GM18502 (cell line): ENCODE measurements at regions not wholly inside any gene's neighbourhood (a gene's known extent, or its start where the extent isn't known, plus 50 kb on each side); places are given as distances from the start of the nearest gene placed in this dataset.

ENCODE experiments used
- ATAC-seq: cut with Tn5 transposase; IDR thresholded peaks from one replicate; pipeline ENCODE4 v1.9.1; 2021; ENCODE audit warnings: mild to moderate bottlenecking; ENCODE audit not compliant: unreplicated experiment, poor library complexity

GRCh38 chr6:22975079-22975478 is 405.7 kb downstream of the HDGFL1 start:
- ATAC-seq: no peak

GRCh38 chr6:22980446-22980845 is 411.1 kb downstream of the HDGFL1 start:
- no peak for ATAC-seq

GRCh38 chr6:23002044-23002619 is 432.8 kb downstream of the HDGFL1 start:
- ATAC-seq: no peak

DNA sequence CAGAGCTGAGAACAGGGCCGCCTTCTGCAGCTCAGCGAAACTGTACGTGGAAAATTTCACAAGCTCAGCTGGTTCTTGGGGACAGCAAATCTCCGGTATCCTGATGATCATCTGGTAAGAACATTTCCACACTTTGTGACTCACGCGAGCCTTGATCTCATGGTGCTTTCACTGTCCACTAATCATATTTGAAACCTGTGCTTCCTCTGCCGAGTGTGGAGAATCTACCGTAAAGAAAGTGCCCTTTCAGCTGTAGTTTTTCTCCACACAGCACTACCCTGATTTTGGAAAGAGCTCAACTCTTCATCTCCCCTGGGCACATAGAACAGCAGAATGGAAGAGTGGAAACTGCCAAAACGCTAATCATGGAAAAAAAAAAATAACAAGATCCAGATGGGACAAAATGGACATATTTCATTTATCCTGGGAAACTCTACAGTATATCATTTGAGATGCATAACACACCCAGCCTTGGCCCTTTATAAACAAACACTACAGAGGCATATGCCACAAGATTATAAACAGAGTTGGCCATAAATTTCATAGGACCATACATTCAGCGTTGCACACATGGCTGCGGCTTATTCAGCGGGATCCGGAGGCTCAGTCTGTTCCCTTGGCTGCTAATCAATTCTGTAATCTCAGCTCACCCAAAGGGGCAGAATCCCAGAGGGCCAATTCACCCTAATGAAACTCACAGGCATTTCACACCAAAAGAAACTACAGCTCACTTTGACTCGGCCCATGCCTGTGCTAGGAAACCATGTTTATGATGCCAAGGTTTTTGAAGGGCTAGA is 434.5 kb downstream of the HDGFL1 start:
- ATAC-seq: no peak

DNA sequence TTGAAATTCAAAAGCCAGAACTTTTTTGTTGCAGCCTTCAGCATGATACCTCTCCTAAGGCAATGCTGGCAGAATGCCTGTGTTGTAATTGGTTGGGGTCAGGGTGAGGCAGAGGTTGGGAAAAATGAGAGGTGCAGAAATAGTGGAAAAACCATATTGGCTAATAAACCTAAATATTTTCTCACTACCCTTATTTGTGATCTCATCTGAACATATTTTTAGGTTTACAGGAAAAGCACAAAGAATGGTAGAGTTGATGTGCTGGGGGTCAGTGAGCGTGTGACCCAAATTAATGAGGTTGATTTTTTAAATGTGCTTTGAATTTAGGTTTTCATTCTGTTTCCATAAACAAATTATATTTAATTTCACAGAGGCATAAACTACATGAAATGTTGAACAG is 437.3 kb downstream of the HDGFL1 start:
- ATAC-seq: no peak

GRCh38 chr6:23011615-23012014 is 442.2 kb downstream of the HDGFL1 start:
- ATAC-seq: no peak

- ATAC-seq: no peak
These were observed 444.4 kb downstream of the HDGFL1 start for GRCh38 chr6:23013776-23014175.

GRCh38 chr6:23016696-23017095 is 447.3 kb downstream of the HDGFL1 start:
- no peak for ATAC-seq

- no peak for ATAC-seq
These were observed 452.1 kb downstream of the HDGFL1 start for GRCh38 chr6:23021487-23021886.

- no peak for ATAC-seq
These were observed 457.9 kb downstream of the HDGFL1 start for GRCh38 chr6:23027281-23027680.

GRCh38 chr6:23031986-23032385 is 462.6 kb downstream of the HDGFL1 start:
- no peak for ATAC-seq

DNA sequence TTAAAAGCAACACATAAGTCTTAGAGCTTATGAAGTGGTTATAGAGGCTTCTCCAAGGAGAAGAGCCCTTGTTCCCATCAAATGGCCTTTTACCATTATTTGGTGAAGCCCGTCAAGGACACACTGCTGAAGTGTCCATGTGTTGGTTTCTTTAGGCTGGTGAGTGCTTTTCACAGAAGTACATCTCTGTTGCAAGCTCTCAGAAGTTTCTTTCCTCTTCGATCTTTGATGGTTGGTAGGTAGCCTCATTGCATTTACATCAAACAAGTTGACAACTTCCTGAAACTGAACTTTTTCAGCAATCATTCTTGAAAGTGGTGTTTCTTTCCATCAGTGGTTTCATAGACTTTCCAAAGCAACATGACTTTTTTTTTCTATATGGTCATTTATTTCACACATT is 465.6 kb downstream of the HDGFL1 start:
- ATAC-seq: no peak

- ATAC-seq: no peak
These were observed 467.1 kb downstream of the HDGFL1 start for GRCh38 chr6:23036406-23036983.

DNA sequence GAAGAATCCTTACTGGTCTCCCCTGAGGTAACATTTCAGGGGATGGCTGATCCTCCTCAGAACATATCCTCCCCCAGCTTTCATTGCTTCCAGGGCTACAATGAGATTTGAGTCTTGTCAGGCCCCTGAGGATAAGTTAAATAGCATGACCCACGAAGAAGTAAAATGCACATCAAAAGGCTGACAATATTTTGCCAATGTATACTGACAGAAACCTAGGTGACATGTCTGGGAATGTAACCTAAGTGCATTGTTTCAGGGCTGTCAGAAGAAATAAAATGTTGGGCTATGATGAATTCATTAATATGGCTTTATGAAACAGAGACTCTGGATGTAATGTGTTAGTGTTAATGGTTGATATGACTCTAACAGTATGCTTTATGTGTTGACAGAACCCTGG is 471.5 kb downstream of the HDGFL1 start:
- no peak for ATAC-seq

GRCh38 chr6:23045280-23045679 is 475.9 kb downstream of the HDGFL1 start:
- no peak for ATAC-seq

GRCh38 chr6:23055523-23055922 is 486.2 kb downstream of the HDGFL1 start:
- ATAC-seq: no peak

DNA sequence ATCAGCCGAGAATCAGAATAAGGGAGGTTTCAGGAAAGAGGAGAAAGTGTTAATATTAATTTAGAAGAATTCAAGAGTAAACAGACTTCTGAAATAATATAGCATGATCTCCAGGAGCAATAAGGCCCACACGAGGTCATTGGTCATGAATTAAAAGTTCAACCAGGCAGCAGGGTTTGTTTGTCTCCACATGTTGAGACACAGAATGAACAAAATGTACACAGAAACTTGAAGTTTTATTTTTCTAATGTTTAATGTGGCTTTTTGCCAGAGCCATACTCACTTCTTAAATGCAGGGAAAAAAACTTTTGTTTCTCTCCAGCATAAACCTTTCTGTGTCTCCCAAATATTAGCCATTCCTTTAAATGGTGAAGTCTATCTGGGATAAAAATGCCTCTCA is 504.5 kb downstream of the HDGFL1 start:
- ATAC-seq: no peak

DNA sequence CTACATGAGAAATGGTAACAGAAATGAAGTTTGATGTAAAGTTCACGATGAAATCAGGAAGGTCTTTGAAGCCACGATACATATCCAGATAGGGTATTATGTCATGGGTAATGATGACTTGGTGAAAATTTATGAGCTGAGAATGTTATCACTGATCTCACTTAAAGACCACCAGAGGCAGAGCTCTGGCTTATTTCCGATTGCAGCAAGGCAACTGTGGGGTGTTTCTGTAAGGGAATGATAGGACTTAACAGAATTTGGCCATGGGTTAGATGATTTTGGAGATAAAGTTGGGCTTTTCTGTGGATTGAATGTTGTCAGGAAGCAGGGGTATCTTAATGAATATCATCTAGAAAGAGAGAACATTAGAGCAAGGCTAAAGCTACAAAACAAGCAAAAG is 508.4 kb downstream of the HDGFL1 start:
- ATAC-seq: no peak

GRCh38 chr6:23081701-23082100 is 512.3 kb downstream of the HDGFL1 start:
- no peak for ATAC-seq

DNA sequence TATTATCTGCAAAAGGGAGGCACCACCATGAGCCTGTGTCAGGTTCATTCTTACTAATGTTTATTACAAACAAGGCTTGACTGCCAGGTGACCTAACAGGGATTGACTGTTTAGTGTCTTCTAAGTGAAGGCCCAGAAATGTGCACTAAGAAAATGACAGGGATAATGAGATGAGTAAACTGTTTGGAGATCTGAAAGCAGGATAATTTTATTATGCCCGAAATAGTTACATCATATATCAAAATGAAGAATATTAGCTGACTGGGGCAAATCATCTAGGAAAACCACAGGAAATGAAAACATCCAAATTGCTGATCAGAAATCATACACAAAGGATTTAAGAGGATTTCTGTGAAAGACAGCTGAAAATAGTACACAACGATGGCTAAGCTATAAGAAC is 516.7 kb downstream of the HDGFL1 start:
- ATAC-seq: no peak

GRCh38 chr6:23087471-23087870 is 518.1 kb downstream of the HDGFL1 start:
- no peak for ATAC-seq

DNA sequence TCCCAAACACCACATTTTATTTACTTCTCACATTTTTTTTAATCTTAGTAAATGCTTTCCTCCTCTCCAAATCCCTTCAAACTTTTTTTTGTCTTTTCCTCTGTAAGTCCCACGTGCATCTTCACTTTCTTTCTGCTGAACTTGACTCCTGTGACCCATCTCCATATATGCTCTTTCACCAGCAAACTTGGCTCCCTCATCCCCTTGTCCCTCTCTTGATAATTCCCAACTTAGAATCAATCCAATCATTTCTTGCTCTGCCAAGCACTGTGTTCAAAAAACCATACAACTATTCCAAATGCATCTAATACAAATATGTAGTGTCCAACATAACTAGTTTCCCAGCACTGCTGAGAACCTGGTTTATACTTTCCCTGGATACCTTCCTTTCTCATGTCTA is 519.4 kb downstream of the HDGFL1 start:
- no peak for ATAC-seq
